HEK293 (cell line): ENCODE measurements at regions not wholly inside any gene's neighbourhood (a gene's known extent, or its start where the extent isn't known, plus 50 kb on each side); places are given as distances from the start of the nearest gene placed in this dataset.

Experiments used
- CTCF ChIP-seq: fragments of 450-650 bp; formaldehyde crosslinking; IDR thresholded peaks from 2 replicates; pipeline ENCODE4 v1.5.1; 2016; ENCODE audit warnings: missing biosample characterization, missing genetic modification characterization
- REST ChIP-seq: fragments of 450-650 bp; formaldehyde crosslinking; IDR thresholded peaks from 2 replicates; pipeline ENCODE4 v1.5.1; 2016; ENCODE audit warnings: missing biosample characterization, missing genetic modification characterization
- SP2 ChIP-seq: fragments of 450-650 bp; formaldehyde crosslinking; IDR thresholded peaks from 2 replicates; pipeline ENCODE4 v1.5.1; 2016; ENCODE audit warnings: missing biosample characterization, missing genetic modification characterization
- YY1 ChIP-seq: fragments of 450-650 bp; formaldehyde crosslinking; IDR thresholded peaks from 2 replicates; pipeline ENCODE4 v1.5.1; 2018; ENCODE audit warnings: missing biosample characterization, missing genetic modification characterization
- ZNF148 ChIP-seq: fragments of 450-650 bp; formaldehyde crosslinking; IDR thresholded peaks from 2 replicates; pipeline ENCODE4 v1.5.0; 2017; ENCODE audit warnings: missing biosample characterization, missing genetic modification characterization, borderline replicate concordance
- ZNF18 ChIP-seq: fragments of 450-650 bp; formaldehyde crosslinking; IDR thresholded peaks from 2 replicates; pipeline ENCODE4 v1.5.1; 2016; ENCODE audit warnings: missing biosample characterization, missing genetic modification characterization
- ZNF561 ChIP-seq: fragments of 450-650 bp; IDR thresholded peaks from 2 replicates; pipeline ENCODE4 v1.5.1; 2018; ENCODE audit warnings: missing biosample characterization, missing genetic modification characterization, borderline replicate concordance

DNA sequence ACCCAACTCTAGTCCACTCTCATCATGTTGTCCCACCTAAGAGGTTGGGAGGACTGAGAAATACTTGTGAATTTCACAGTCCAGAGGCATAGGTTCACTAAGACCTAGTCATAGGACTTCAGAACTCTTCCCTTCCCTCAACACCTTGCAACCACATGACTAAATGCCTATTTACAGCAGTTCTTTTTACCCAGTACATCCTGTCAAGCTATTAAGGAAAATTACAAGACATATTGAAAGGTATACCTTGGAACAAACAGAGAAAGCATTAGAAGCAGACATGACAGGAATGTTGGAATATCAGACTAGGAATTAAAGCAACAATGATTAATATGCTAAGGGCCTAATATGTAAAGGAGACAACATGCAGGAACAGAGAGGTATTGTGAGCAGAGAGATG is 563.8 kb upstream of the LRRC4C start:
- TF ChIP-seq ZNF18 (tag by site-specific recombination) (no peak), YY1 (tag by site-specific recombination) (no peak), CTCF (no peak), REST (no peak), SP2 (tag by site-specific recombination) (no peak), ZNF148 (no peak), ZNF561 (tag by site-specific recombination) (no peak)
